ENCODE measurements at regions not wholly inside any gene's neighbourhood (a gene's known extent, or its start where the extent isn't known, plus 50 kb on each side); places are given as distances from the start of the nearest gene placed in this dataset.

- Histone ChIP-seq H3K79me2 (ENCODE audit: insufficient read depth, low read length) (no peaks in the 10 kb centered on the region), H3K4me3 (ENCODE audit: insufficient read depth, low read depth, low read length) (no peak overlapping the region), H3K27me3 (ENCODE audit: insufficient read depth, low read length) (no peaks in the 10 kb centered on the region), H3K27ac (ENCODE audit: low read depth, low read length) (no peak overlapping the region), H4K20me1 (ENCODE audit: insufficient read depth, low read length) (no peaks in the 10 kb centered on the region), H3K9me3 (ENCODE audit: insufficient read depth, low read depth, low read length) (no peaks in the 10 kb centered on the region), H3K4me1 (ENCODE audit: insufficient read depth, low read length) (no peaks in the 10 kb centered on the region), H3K9ac (ENCODE audit: low read length) (no peak overlapping the region), H3K36me3 (ENCODE audit: insufficient read depth, low read length) (no peaks in the 10 kb centered on the region), H2AFZ (ENCODE audit: low read depth, low read length) (no peak overlapping the region), H3K4me2 (ENCODE audit: low read length) (no peak overlapping the region)
- H3K27ac Mint-ChIP-seq (ENCODE audit: unreplicated experiment) = no peak overlapping the region
- TF ChIP-seq EZH2 (IDR thresholded peaks at IDR 0.05; ENCODE audit: insufficient read depth, low read length) = no peak
- TF ChIP-seq CTCF (IDR thresholded peaks at IDR 0.05; ENCODE audit: insufficient read depth, low read depth, low read length) = no peak
- no peaks in the 10 kb centered on the region for H3K9me3 Mint-ChIP-seq (ENCODE audit: unreplicated experiment)
- FAIRE-seq = no peak
- H3K4me1 Mint-ChIP-seq (ENCODE audit: low read depth, unreplicated experiment) = no peaks in the 10 kb centered on the region
- DNase-seq (ENCODE audit: low read depth) = no peak
- H3K27me3 Mint-ChIP-seq (ENCODE audit: low read depth, unreplicated experiment) = peaks cover 16% of the 10 kb centered on the region
- no peaks in the 10 kb centered on the region for H3K36me3 Mint-ChIP-seq (ENCODE audit: low read depth, unreplicated experiment)
- H3K4me3 Mint-ChIP-seq (ENCODE audit: unreplicated experiment) = no peak overlapping the region
Observed at GRCh38 chr3:126252373-126252772, 72.0 kb upstream of the ALDH1L1 start.

GRCh38 chr3:126245811-126246727 lies 65.7 kb upstream of the ALDH1L1 start:
- Histone ChIP-seq H3K79me2 (ENCODE audit: insufficient read depth, low read length) (no peaks in the 10 kb centered on the region), H2AFZ (ENCODE audit: low read depth, low read length) (no peak overlapping the region)
- no peak overlapping the region for H3K4me3 Mint-ChIP-seq (ENCODE audit: unreplicated experiment)

More at GRCh38 chr3:126245811-126246727, 65.7 kb upstream of the ALDH1L1 start:
- no peaks in the 10 kb centered on the region for H3K4me1 Mint-ChIP-seq (ENCODE audit: low read depth, unreplicated experiment)
- no peaks in the 10 kb centered on the region for H3K36me3 ChIP-seq (ENCODE audit: insufficient read depth, low read length)
- no peak overlapping the region for H3K4me3 ChIP-seq (ENCODE audit: insufficient read depth, low read depth, low read length)
- H3K9ac ChIP-seq (ENCODE audit: low read length) = no peak overlapping the region
- H3K4me2 ChIP-seq (ENCODE audit: low read length) = no peak overlapping the region
- H3K27ac Mint-ChIP-seq (ENCODE audit: unreplicated experiment) = no peak overlapping the region
- DNase-seq (ENCODE audit: low read depth) = no peak
- TF ChIP-seq CTCF (IDR thresholded peaks at IDR 0.05; ENCODE audit: insufficient read depth, low read depth, low read length) = peak; percentile 60
- no peak for TF ChIP-seq EZH2 (IDR thresholded peaks at IDR 0.05; ENCODE audit: insufficient read depth, low read length)
- H3K27ac ChIP-seq (ENCODE audit: low read depth, low read length) = no peak overlapping the region
- no peaks in the 10 kb centered on the region for H3K9me3 Mint-ChIP-seq (ENCODE audit: unreplicated experiment)
- FAIRE-seq = no peak
- peaks cover 2% of the 10 kb centered on the region for H3K9me3 ChIP-seq (ENCODE audit: insufficient read depth, low read depth, low read length)
- no peaks in the 10 kb centered on the region for H4K20me1 ChIP-seq (ENCODE audit: insufficient read depth, low read length)
- no peaks in the 10 kb centered on the region for H3K4me1 ChIP-seq (ENCODE audit: insufficient read depth, low read length)
- H3K27me3 ChIP-seq (ENCODE audit: insufficient read depth, low read length) = peaks cover 2% of the 10 kb centered on the region
- H3K27me3 Mint-ChIP-seq (ENCODE audit: low read depth, unreplicated experiment) = peaks cover 18% of the 10 kb centered on the region
- H3K36me3 Mint-ChIP-seq (ENCODE audit: low read depth, unreplicated experiment) = no peaks in the 10 kb centered on the region

Measured in astrocyte (in vitro differentiated cells and primary cell).